ENCODE measurements at regions not wholly inside any gene's neighbourhood (a gene's known extent, or its start where the extent isn't known, plus 50 kb on each side); places are given as distances from the start of the nearest gene placed in this dataset.

- no peak for TF ChIP-seq CTCF (IDR thresholded peaks at IDR 0.05; ENCODE audit: low read length)
- TF ChIP-seq EZH2 (IDR thresholded peaks at IDR 0.05; ENCODE audit: borderline replicate concordance, low read length): no peak
These were observed 171.6 kb downstream of the DPY19L2 start for GRCh38 chr12:63496654-63497053.
